PC-9 (cell line): ENCODE measurements at regions not wholly inside any gene's neighbourhood (a gene's known extent, or its start where the extent isn't known, plus 50 kb on each side); places are given as distances from the start of the nearest gene placed in this dataset.
A peak's percentile ranks its signal among the peaks of the same experiment; 100 is the strongest.
"Not testable (repeated sequence)": the region's sequence is repeated elsewhere in the genome, so short reads cannot be mapped to it uniquely, and the experiment has no call there.

ENCODE experiments used
- BruUV-seq: library from RNA; stranded (reverse); fragments of 400-500 nt; replicated peaks from 2 replicates; lab custom pipeline; 2021; lab: Mats Ljungman, UMichigan
- CTCF ChIA-PET: fragments of 300-600 bp; sonication (Branson Sonifier 250); formaldehyde crosslinking; loops from one replicate; lab custom pipeline; 2022; ENCODE audit warnings: antibody characterized with exemption; lab: Charles Lee
- POLR2A ChIA-PET: fragments of 300-600 bp; sonication (Branson Sonifier 250); formaldehyde crosslinking; loops from one replicate; lab custom pipeline; 2022; ENCODE audit warnings: antibody characterized with exemption; ENCODE audit not compliant: unreplicated experiment; lab: Charles Lee
- DNase-seq, 2 experiments: peaks; one replicate each; pipeline versions ENCODE4 v3.0.0 to v3.0.0-alpha.2; 2015 to 2022; ENCODE audit warnings: mixed read lengths in 1 of 2
- H2AFZ ChIP-seq: fragments of 200-600 bp; sonication (generic); 2 replicates; pipeline ENCODE4 v1.8.1; 2017; ENCODE audit warnings: antibody characterized with exemption
- H3F3A ChIP-seq: fragments of 200-600 bp; sonication (generic); 2 replicates; pipeline ENCODE4 v1.8.1; 2017; ENCODE audit warnings: antibody characterized with exemption, mild to moderate bottlenecking, low read depth; ENCODE audit not compliant: insufficient read depth
- H3K27ac ChIP-seq: fragments of 200-600 bp; sonication (generic); 2 replicates; pipeline ENCODE4 v1.6.1; 2016; ENCODE audit warnings: mixed run types
- H3K27me3 ChIP-seq: fragments of 200-600 bp; sonication (generic); 2 replicates; pipeline ENCODE4 v1.6.1; 2016; ENCODE audit warnings: low read depth, mixed run types; ENCODE audit not compliant: insufficient read depth
- H3K36me3 ChIP-seq: fragments of 200-600 bp; sonication (generic); 2 replicates; pipeline ENCODE4 v1.6.1; 2016; ENCODE audit warnings: low read depth, mixed run types
- H3K4me1 ChIP-seq: fragments of 200-600 bp; sonication (generic); replicated peaks from 2 replicates; pipeline ENCODE4 v1.6.1; 2016; ENCODE audit warnings: mixed run types; ENCODE audit not compliant: insufficient read depth
- H3K4me2 ChIP-seq: fragments of 200-600 bp; sonication (generic); 2 replicates; pipeline ENCODE4 v1.6.1; 2017; ENCODE audit warnings: mixed run types
- H3K4me3 ChIP-seq: fragments of 200-600 bp; sonication (generic); 2 replicates; pipeline ENCODE4 v1.6.1; 2016; ENCODE audit warnings: mixed run types
- H3K79me2 ChIP-seq: fragments of 200-600 bp; sonication (generic); 2 replicates; pipeline ENCODE4 v1.6.1; 2017; ENCODE audit warnings: low read depth, mixed run types
- H3K9me2 ChIP-seq: fragments of 200-600 bp; sonication (generic); 2 replicates; pipeline ENCODE4 v1.8.1; 2017; ENCODE audit warnings: mild to moderate bottlenecking; ENCODE audit not compliant: insufficient read depth
- H3K9me3 ChIP-seq: fragments of 200-600 bp; sonication (generic); 2 replicates; pipeline ENCODE4 v1.8.1; 2016; ENCODE audit warnings: low read depth; ENCODE audit not compliant: insufficient read depth
- H4K20me1 ChIP-seq: fragments of 200-600 bp; sonication (generic); 2 replicates; pipeline ENCODE4 v1.8.1; 2017; ENCODE audit not compliant: insufficient read depth
- CTCF ChIP-seq: fragments of 200-600 bp; sonication (generic); conservative IDR thresholded peaks from 2 replicates; pipeline ENCODE4 v1.6.1; 2017; ENCODE audit warnings: mixed run types, antibody characterized with exemption, mild to moderate bottlenecking, moderate library complexity
- EZH2 ChIP-seq: fragments of 200-600 bp; sonication (generic); IDR thresholded peaks from 2 replicates; pipeline ENCODE4 v1.8.0; 2017; ENCODE audit warnings: antibody characterized with exemption, low read depth
- intact Hi-C: fragments of 100-400 bp; cut with micrococcal nuclease; formaldehyde crosslinking; loops from one replicate; pipeline ENCODE4 v1.10.0; 2022; ENCODE audit not compliant: unreplicated experiment

- peak; percentile 37 to 63 for DNase-seq
- no peak for TF ChIP-seq CTCF
- no peak for TF ChIP-seq EZH2
- Histone ChIP-seq H3K4me1 (0 out of 2 replicates have a peak, but pooled peaks cover 6% of the 10 kb centered on the region), H2AFZ (no peak overlapping the region), H3K27me3 (no peaks in the 10 kb centered on the region), H3K9me2 (no peaks in the 10 kb centered on the region), H3K79me2 (no peaks in the 10 kb centered on the region), H3F3A (no peaks in the 10 kb centered on the region), H3K9me3 (no peaks in the 10 kb centered on the region), H3K4me3 (no peak overlapping the region), H4K20me1 (no peaks in the 10 kb centered on the region), H3K36me3 (no peaks in the 10 kb centered on the region), H3K27ac (no peak overlapping the region; the same call in 1 of the 2 replicates), H3K4me2 (peak overlapping the region; percentile 31; the same call in 1 of the 2 replicates)
- CTCF ChIA-PET: no interaction called here
- BruUV-seq: no TSS peak
- intact Hi-C loops: loop anchor here (2.0 kb wide), 1 partner anchor 14 kb away; no protein-coding TSS in a partner anchor
- POLR2A ChIA-PET: interaction anchor here (0.6 kb wide), 1 partner anchor 77 kb away, joined by 4 read pairs; no protein-coding TSS in a partner anchor
Observed at GRCh38 chr15:45871121-45871855, 236.5 kb downstream of the SQOR start.

- no TSS peak for BruUV-seq
- Histone ChIP-seq H3K27ac (no peak overlapping the region), H3K9me2 (no peaks in the 10 kb centered on the region), H2AFZ (no peak overlapping the region), H4K20me1 (no peaks in the 10 kb centered on the region), H3F3A (no peaks in the 10 kb centered on the region), H3K4me2 (no peak overlapping the region), H3K79me2 (no peaks in the 10 kb centered on the region), H3K4me1 (0 out of 2 replicates have a peak, but pooled peaks cover 6% of the 10 kb centered on the region), H3K9me3 (no peaks in the 10 kb centered on the region), H3K4me3 (no peak overlapping the region), H3K27me3 (no peaks in the 10 kb centered on the region), H3K36me3 (no peaks in the 10 kb centered on the region)
- POLR2A ChIA-PET: no interaction called here
- no peak for DNase-seq
- TF ChIP-seq EZH2 (no peak), CTCF (no peak)
- intact Hi-C loops: no loop called here
- CTCF ChIA-PET: no interaction called here
Observed at GRCh38 chr15:45873781-45874180, 239.0 kb downstream of the SQOR start.

- H4K20me1 ChIP-seq, H3K9me2 ChIP-seq, H3K27me3 ChIP-seq, H3K27ac ChIP-seq, H3F3A ChIP-seq, H3K9me3 ChIP-seq, H3K4me1 ChIP-seq, H3K4me3 ChIP-seq, POLR2A ChIA-PET, H3K36me3 ChIP-seq, H2AFZ ChIP-seq, CTCF ChIA-PET, DNase-seq, intact Hi-C loops, H3K4me2 ChIP-seq, H3K79me2 ChIP-seq, BruUV-seq: not testable (repeated sequence)
Observed at GRCh38 chr15:45874566-45874965, 239.7 kb downstream of the SQOR start.
